GM10248 (cell line): ENCODE measurements at regions not wholly inside any gene's neighbourhood (a gene's known extent, or its start where the extent isn't known, plus 50 kb on each side); places are given as distances from the start of the nearest gene placed in this dataset.

Source experiments
- CTCF ChIA-PET: fragments of 300-600 bp; sonication (Branson Sonifier 250); formaldehyde crosslinking; extraction: SDS; loops from one replicate; lab custom pipeline; 2021; ENCODE audit warnings: antibody characterized with exemption; lab: Yijun Ruan, JAX
- POLR2A ChIA-PET: fragments of 350-650 bp; sonication (Branson Sonifier 250); formaldehyde crosslinking; extraction: SDS; loops from one replicate; lab custom pipeline; 2020; ENCODE audit warnings: antibody characterized with exemption; lab: Yijun Ruan, JAX
- DNase-seq: peaks from one replicate; pipeline ENCODE4 v3.0.0; 2012; ENCODE audit errors: extremely low spot score
- CTCF ChIP-seq: IDR thresholded peaks from 2 replicates; pipeline ENCODE4 v1.5.1; 2012; ENCODE audit warnings: mild to moderate bottlenecking, low read depth; ENCODE audit errors: extremely low read depth, missing control alignments, control extremely low read depth

DNA sequence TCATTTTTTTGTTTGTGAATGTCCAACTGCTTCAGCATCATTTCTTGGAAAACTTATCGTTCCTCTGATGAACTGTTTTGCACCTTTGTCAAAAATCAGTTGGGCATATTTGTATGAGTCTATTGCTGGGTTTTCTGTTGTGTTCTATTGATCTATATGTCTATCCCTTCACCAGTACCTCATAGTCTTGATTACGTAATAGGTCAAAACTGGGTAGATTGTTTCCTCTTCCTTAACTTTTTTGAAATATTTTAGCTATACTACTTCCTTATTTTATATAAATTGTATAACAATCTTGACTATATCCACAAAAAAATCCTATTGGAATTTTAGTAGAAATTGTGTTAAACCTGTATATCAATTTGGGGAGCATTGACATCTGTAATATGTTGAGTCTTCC, 104.1 kb upstream of the PALS2 start:
- POLR2A ChIA-PET: no interaction called here
- no peak for DNase-seq
- CTCF ChIA-PET: no interaction called here
- no peak for TF ChIP-seq CTCF

GRCh38 chr7:24472093-24472492, 101.2 kb upstream of the PALS2 start:
- DNase-seq: no peak
- CTCF ChIA-PET: no interaction called here
- POLR2A ChIA-PET: no interaction called here
- no peak for TF ChIP-seq CTCF

DNA sequence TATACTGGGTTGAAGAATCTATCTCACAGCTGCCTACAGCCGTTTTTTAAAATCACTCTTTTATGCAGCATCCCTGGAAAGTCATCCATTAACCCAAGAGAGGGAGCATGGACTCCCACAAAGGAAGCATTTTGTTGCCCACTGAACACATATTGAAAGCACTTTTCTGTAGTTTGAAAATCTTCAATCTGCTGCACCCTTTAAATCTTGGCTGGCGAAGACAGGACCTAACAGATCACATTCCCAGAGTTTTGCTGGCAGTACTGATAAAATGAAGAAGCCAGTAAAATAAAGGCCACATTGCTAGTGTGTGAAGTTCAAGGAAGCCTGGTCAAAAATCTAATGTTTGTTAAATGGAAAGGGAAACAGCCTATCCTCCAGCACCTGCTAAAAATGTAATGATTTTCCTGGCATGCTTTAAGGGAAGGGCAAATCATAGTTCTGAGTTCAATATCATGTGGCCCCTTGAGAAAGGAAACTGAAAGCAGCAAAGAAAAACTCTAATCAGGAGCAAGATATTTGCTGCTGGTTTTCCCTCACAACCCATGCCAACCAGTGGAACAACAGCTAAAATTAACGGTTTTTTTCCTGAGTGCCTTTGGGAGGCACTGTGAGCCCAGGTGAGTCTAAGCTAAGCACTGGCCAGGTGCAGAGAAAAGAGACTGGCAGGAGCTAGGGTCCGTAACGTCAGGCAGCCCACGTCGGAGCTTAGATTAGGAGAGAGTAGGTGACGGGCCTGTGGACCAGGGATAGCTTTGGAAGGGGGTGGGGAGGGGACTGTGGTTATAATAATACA, 97.9 kb upstream of the PALS2 start:
- ChIA-PET CTCF (interaction anchor here (2.0 kb wide), 1 partner anchor 12 kb away, joined by 9 read pairs; no protein-coding TSS in a partner anchor), POLR2A (no interaction called here)
- no peak for TF ChIP-seq CTCF
- no peak for DNase-seq

DNA sequence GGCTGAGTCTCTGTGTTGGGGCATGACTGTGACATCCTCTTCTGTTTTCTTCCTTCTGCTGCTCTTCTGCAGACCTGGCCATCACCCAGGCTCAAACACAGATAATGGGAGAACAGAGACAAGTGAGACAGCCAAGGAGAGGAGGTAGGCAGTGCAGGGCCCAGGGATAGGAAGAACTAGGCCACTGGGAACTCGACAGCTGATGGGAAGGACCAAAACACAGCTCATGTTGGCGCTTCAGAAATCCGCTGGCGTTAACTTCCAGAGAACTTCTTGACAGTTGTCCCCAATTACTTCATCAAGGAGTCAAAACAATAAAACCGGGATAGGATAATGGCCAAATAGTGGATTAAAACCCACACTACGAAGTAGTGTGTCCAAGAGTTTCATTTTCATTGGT, 97.0 kb upstream of the PALS2 start:
- CTCF ChIA-PET: interaction anchor here (2.0 kb wide), 1 partner anchor 13 kb away, joined by 9 read pairs; no protein-coding TSS in a partner anchor
- TF ChIP-seq CTCF: no peak
- DNase-seq: no peak
- POLR2A ChIA-PET: no interaction called here

- no peak for TF ChIP-seq CTCF
- no peak for DNase-seq
- POLR2A ChIA-PET: no interaction called here
- CTCF ChIA-PET: interaction anchor here (1.1 kb wide), 1 partner anchor 12 kb away, joined by 4 read pairs; no protein-coding TSS in a partner anchor
Observed at GRCh38 chr7:24477398-24478136, 95.7 kb upstream of the PALS2 start.

DNA sequence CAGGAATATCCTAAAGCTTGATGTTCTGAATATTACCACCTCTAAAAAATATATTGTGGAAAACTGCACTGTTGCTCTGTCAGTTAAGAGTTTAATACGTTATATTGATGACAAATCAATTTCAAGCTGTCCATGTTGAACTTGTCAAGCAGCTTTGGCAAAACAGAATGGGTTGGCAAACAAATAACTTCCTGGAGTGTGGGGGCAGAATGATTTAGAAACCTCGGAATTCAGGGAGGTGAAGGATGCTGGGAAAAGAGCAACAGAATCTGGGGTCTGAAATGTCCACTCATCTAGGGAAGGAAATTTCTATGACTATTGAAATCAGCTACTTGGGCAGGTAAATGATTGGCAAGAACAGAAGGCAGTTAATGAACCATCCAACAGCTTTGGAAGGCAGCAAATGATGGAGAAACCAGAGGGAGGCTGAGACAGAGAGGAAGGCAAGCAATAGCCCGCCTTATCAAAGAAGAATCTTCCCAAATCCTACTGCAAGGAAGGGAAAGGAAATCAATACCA, 95.1 kb upstream of the PALS2 start:
- no peak for DNase-seq
- ChIA-PET CTCF (interaction anchor here (1.1 kb wide), 1 partner anchor 11 kb away, joined by 4 read pairs; no protein-coding TSS in a partner anchor), POLR2A (no interaction called here)
- TF ChIP-seq CTCF: no peak
